ENCODE measurements at regions not wholly inside any gene's neighbourhood (a gene's known extent, or its start where the extent isn't known, plus 50 kb on each side); places are given as distances from the start of the nearest gene placed in this dataset.

DNA sequence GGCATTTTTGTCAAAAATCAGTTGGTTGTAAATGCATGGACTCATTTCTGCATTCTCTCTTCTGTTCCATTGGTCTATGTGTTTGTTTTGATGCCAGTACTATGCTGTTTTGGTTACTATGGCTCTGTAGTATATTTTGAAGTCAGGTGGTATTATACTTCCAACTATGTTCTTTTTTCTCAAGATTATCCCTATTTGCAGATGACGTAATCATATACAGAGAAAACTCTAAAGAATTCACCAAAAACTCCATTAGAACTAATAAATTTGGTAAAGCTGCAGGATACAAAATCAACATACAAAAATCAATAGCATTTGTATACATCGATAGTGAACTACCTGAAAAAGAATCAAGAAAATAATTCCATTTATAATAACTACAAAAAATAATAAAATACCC, 253.1 kb upstream of the NEGR1 start:
- TF ChIP-seq EZH2 (IDR thresholded peaks at IDR 0.05; ENCODE audit: borderline replicate concordance, low read depth, low read length, severe bottlenecking) = no peak
- TF ChIP-seq, protein P1, sequence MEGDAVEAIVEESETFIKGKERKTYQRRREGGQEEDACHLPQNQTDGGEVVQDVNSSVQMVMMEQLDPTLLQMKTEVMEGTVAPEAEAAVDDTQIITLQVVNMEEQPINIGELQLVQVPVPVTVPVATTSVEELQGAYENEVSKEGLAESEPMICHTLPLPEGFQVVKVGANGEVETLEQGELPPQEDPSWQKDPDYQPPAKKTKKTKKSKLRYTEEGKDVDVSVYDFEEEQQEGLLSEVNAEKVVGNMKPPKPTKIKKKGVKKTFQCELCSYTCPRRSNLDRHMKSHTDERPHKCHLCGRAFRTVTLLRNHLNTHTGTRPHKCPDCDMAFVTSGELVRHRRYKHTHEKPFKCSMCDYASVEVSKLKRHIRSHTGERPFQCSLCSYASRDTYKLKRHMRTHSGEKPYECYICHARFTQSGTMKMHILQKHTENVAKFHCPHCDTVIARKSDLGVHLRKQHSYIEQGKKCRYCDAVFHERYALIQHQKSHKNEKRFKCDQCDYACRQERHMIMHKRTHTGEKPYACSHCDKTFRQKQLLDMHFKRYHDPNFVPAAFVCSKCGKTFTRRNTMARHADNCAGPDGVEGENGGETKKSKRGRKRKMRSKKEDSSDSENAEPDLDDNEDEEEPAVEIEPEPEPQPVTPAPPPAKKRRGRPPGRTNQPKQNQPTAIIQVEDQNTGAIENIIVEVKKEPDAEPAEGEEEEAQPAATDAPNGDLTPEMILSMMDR (IDR thresholded peaks at IDR 0.05; ENCODE audit: extremely low read depth in 1 of 2, insufficient read depth in 1 of 2, low read depth in 1 of 2, low read length in 2 of 2) = no peak
- no peak for TF ChIP-seq POLR2A (IDR thresholded peaks at IDR 0.05; ENCODE audit: low read depth, low read length)

Measured in endothelial cell of umbilical vein (primary cell).